HL-60 (cell line): ENCODE measurements at regions not wholly inside any gene's neighbourhood (a gene's known extent, or its start where the extent isn't known, plus 50 kb on each side); places are given as distances from the start of the nearest gene placed in this dataset.

Experiments used
- GABPA ChIP-seq: IDR thresholded peaks from 2 replicates; pipeline ENCODE4 v1.6.1; 2012; ENCODE audit warnings: low read depth
- POLR2AphosphoS5 ChIP-seq: IDR thresholded peaks from 2 replicates; pipeline ENCODE4 v1.6.1; 2012; ENCODE audit warnings: low read depth
- SPI1 ChIP-seq: IDR thresholded peaks from 2 replicates; pipeline ENCODE4 v1.6.1; 2012; ENCODE audit warnings: low read depth, mild to moderate bottlenecking, borderline replicate concordance
- TF ChIP-seq, protein P1 (sequence below): IDR thresholded peaks from one replicate; pipeline ENCODE4 v1.5.1; 2011; ENCODE audit warnings: low read length, control low read depth, inconsistent platforms; ENCODE audit not compliant: insufficient read depth
- TF ChIP-seq, protein P2 (sequence below): IDR thresholded peaks from 2 replicates; pipeline ENCODE4 v1.6.1; 2012; ENCODE audit warnings: low read depth; ENCODE audit not compliant: insufficient replicate concordance

DNA sequence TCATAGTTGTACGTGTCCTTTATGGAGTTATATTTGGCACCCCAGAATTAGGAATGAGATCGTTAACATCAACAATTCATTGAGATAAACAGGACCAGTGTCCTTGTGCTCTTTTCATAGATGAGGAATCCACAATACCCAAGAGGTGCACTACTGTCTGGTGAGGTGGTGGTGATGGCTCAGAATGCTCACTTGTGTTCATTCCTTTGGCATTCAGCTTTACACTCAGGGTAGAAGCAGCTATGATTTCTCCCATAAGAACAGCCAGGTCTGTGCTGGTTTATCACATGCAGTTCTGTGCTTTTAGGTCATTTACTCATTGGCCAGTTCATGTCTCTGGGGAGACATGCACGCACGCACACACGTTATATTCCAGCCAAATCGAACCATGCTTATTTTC lies 167.2 kb downstream of the FAT3 start:
- TF ChIP-seq, protein P1, sequence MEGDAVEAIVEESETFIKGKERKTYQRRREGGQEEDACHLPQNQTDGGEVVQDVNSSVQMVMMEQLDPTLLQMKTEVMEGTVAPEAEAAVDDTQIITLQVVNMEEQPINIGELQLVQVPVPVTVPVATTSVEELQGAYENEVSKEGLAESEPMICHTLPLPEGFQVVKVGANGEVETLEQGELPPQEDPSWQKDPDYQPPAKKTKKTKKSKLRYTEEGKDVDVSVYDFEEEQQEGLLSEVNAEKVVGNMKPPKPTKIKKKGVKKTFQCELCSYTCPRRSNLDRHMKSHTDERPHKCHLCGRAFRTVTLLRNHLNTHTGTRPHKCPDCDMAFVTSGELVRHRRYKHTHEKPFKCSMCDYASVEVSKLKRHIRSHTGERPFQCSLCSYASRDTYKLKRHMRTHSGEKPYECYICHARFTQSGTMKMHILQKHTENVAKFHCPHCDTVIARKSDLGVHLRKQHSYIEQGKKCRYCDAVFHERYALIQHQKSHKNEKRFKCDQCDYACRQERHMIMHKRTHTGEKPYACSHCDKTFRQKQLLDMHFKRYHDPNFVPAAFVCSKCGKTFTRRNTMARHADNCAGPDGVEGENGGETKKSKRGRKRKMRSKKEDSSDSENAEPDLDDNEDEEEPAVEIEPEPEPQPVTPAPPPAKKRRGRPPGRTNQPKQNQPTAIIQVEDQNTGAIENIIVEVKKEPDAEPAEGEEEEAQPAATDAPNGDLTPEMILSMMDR: no peak
- no peak for TF ChIP-seq POLR2AphosphoS5
- TF ChIP-seq, protein P2, sequence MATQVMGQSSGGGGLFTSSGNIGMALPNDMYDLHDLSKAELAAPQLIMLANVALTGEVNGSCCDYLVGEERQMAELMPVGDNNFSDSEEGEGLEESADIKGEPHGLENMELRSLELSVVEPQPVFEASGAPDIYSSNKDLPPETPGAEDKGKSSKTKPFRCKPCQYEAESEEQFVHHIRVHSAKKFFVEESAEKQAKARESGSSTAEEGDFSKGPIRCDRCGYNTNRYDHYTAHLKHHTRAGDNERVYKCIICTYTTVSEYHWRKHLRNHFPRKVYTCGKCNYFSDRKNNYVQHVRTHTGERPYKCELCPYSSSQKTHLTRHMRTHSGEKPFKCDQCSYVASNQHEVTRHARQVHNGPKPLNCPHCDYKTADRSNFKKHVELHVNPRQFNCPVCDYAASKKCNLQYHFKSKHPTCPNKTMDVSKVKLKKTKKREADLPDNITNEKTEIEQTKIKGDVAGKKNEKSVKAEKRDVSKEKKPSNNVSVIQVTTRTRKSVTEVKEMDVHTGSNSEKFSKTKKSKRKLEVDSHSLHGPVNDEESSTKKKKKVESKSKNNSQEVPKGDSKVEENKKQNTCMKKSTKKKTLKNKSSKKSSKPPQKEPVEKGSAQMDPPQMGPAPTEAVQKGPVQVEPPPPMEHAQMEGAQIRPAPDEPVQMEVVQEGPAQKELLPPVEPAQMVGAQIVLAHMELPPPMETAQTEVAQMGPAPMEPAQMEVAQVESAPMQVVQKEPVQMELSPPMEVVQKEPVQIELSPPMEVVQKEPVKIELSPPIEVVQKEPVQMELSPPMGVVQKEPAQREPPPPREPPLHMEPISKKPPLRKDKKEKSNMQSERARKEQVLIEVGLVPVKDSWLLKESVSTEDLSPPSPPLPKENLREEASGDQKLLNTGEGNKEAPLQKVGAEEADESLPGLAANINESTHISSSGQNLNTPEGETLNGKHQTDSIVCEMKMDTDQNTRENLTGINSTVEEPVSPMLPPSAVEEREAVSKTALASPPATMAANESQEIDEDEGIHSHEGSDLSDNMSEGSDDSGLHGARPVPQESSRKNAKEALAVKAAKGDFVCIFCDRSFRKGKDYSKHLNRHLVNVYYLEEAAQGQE: no peak
- no peak for TF ChIP-seq GABPA
- TF ChIP-seq SPI1: no peak
